Brain pericyte (primary cell): ENCODE measurements at regions not wholly inside any gene's neighbourhood (a gene's known extent, or its start where the extent isn't known, plus 50 kb on each side); places are given as distances from the start of the nearest gene placed in this dataset.

Source experiments
- DNase-seq: peaks from one replicate; pipeline ENCODE4 v3.0.0-alpha.2; 2012; ENCODE audit warnings: low read depth, low spot score

DNA sequence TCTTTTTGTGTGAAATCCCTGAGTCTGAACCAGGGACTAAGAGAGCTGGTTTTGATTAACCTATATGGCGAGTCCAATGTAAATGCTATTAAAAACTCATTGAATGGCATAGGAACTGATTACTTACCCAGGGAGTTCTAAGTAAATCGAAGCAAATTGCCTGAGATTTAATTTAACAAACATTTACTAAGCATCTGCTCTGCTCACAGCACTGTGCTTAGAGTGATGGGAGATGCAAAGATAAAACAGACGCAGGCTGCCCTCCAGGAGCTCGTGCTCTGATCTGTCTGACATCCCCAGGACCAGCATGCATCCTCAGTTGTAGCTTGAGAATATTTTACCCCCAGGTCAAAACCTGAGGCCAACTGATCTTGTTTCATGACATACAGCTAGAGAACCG, 247.9 kb downstream of the NR2F2 start:
- DNase-seq: no peak

DNA sequence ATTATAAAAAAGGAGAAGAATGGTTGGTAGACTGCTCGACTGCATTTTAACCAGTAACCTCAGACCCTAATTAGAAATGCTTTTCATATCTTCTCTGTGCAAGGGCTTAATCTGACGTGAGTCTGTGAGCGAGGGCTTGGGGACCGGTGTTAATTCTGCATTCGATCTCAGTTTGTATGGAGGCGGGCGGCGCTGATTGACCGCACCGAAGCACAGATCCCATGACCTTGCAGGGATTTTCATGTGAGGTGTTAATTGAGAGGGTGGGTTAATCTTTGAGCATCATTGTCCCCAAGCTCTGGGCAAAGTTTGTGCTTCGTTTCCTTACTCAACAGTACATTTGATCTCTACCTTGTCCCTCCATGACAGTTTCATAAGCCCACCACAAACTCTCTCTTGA, 250.9 kb downstream of the NR2F2 start:
- DNase-seq: no peak

DNA sequence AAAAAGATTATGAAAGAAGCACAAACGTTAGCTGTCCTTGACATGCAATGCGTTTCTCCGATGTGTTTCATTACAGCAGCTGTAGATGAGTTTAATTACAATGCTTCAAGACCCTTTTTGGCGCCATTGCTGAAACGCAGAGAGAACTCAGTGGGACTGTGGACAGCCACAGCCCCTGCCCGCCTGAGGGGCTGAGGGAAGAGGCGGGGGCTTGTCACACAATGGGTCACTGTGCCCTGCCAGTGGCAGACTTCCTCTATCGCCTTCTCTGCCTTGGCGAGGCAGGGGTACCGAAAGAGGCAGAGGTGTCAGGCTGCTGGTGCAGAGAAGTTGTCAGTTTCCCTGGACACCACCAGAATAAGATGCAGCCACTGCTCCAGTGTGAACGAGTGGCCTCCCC, 252.0 kb downstream of the NR2F2 start:
- no peak for DNase-seq

DNA sequence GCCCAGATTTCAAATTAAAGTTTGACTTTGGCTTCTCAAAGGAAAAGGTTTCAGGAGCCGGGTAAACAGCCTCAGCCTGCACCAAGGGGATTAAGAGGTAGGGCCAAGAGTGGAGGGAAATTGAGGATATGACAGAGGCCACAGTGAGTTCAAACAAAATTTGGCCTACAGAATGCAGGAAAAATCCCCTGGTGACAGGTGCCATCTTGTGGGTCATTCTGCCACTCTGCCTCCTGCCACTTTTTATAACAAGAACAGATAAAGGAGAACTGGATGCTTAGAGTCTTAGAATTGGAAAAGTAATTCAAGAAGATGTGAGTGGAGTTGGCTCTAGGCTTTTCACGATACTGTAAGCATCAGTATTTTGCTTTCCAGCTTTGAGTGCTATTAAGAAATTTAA, 253.2 kb downstream of the NR2F2 start:
- no peak for DNase-seq

DNA sequence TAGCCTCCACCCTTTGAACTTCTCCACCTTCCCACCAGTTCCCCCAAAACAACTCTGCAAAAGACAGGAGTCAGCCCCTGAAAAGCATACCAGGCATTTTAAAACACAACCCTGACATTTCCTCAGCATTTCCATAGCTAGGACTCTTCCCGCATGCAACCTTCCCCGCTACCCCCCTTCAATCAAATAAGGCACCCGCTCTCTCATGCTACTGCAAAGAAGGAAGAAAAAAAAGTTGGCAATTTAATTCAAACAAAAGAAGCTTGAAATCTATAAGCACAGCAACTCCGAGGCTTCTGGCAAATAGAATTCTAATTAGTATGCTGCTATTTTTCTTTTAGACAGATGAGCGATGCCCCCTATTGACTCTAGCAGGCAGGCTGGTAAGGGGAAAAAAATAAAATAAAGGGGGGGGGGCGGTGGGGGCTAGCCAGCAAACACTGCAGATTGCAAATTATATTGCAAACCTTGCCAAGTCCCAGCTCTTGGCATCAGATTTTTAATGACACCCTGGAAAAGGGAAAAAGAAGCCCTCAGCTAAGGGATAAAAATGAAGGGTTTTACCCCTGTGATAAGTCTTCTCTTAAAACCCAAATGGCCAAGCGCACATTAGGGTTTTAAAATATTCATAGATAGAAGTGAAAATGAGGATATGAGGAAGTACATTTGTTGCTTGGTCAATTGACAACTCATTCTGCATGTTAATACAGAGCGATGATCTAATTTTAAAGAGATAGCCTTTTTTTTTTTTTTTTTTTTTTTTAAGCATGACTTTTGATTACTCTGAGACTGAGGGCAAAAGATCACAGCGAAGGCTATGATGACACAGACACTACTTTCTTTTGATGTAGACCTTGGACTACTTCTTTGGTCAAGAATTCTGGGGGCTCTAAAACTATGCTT, 255.2 kb downstream of the NR2F2 start:
- no peak for DNase-seq

DNA sequence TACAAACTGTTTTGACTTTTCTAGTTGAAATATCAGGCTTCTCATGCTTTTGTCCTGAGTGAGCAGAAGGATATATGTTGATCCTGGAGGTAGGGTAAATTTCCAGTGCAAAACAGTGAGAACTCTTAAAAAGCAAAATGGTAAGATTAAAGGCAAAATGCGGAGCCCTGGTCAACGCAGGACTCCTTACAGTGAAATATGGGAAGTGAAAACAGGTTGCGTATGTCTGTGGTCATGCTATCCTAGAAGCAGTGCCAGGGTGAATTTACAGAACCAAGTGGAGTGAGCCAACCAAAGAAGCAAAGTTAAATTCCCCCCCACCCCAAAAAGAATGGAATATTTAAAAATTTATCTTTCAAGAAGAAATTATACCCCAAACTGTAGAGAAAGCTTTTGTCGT, 256.4 kb downstream of the NR2F2 start:
- DNase-seq: no peak

DNA sequence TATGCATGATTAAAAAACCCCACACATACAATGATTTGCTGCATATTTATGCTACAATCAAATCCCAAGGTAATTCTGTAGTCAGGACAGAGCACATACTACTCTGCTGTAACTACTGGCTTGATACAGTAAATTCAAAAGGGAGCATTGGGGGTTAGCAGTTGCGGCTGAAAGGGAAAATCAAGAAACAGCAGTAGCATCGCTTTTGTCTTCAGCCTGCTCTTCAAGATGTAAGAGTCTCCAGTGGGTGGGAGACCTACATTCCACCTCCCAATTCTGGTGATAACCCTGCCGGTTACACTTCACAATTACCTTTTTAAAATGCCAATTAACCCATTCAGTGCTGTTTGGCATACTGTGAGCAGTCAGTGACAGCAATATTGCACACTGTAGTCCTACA, 259.4 kb downstream of the NR2F2 start:
- no peak for DNase-seq

DNA sequence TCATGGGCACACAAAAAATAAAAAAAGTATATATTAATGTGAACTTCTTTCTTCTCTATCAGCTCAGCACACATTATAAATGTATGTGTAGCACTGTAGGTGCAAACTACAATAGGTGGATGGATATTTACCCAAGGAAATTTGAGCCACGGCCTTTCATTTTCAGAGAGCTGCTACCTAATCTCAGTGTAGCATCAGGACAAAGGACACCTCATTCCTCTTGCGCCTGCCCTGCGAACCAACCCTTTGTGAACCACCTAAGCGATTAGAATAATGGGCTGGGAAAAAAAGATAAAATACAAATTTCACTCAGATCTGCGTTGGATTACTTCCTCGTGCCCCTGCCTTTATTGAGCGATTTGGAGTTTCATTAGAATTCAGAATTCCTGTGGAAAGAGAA, 263.2 kb downstream of the NR2F2 start:
- DNase-seq: no peak

DNA sequence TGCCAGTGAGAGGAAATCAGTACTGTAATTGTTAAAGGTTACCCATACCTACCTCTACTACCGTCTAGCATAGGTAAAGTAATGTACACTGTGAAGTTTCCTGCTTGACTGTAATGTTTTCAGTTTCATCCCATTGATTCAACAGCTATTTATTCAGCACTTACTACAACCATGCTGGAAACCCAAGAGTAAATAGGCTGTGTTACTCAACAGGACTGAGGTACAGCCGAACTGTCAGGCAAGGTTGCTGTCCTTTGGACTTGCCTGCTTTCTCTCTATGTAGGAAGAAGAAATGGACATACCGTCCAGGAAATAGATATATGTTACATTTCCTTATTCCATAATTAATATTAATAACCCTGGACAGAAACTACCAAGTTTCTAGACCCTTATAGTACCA, 265.5 kb downstream of the NR2F2 start:
- DNase-seq: no peak

DNA sequence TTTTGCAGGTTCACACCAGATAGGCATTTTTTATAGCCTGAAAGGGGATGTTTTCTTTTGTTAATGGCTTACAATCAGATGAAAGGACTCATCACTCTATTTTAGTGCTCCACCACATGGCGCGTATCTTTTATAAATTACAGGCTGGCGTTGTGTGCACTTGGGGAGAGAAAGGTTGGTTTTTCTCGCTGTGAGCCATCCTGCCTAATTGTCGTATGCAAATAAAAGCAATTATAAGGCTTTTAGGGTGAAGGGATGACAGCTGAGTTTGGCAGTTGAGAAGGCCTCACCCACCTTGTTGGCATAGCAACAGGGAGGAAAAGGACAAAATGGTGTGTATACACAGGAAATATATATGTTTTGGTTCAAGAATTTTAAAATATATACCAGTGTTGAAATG, 268.0 kb downstream of the NR2F2 start:
- no peak for DNase-seq

DNA sequence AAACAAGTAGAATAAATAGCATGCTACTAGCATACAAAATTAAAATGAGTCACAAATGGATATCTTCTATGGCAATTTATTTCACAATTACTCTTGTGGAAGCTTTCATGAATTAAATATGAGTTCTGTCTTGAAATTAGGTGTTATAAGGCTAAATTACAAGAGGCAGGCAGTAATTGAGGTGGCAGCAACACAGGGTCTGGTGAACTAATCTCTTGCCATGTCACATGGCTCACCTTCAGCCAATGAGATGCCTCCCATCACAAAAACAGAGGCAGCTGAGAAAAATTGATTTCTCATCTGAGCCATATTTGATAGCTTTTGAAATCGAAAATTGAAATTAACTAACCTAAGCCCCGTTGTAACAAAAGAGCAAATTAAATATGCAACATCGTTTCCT, 268.8 kb downstream of the NR2F2 start:
- no peak for DNase-seq

DNA sequence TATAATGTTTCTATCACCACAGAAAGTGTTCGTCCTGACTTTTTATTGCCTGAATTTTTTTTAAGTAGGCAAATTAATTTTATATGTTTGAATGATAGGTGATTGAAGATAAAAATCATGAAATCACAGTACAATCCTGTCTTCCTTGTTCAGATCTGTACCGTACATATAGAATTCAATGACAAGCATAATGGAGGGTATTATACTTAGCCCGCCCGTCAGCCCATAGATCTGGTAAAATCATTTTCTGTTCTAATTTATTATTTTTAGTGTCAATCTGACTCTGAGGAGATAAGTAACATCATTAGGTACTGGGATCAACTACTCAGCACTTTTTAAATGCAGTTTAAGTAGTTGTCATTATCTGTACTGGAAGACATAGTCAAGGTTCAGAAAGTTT, 269.9 kb downstream of the NR2F2 start:
- DNase-seq: no peak

DNA sequence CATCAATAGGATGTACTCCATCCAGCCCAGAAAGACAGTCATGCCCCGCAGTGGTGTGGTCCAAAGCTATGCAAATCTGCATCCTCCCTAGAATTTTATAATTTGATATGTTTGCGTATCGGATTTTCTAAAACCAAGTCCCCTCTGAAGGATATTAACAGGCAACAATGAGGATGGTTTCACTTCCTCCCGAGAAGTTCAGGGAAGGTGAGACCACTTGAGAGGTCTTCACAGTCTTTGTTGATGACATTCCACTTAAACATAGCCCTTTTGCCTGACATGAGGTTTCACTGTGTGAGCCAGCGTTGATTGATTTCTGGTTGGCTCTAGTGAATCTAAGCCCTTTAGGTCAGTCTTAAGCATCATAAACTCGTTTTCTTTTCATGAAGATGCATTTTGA, 276.1 kb downstream of the NR2F2 start:
- DNase-seq: no peak

DNA sequence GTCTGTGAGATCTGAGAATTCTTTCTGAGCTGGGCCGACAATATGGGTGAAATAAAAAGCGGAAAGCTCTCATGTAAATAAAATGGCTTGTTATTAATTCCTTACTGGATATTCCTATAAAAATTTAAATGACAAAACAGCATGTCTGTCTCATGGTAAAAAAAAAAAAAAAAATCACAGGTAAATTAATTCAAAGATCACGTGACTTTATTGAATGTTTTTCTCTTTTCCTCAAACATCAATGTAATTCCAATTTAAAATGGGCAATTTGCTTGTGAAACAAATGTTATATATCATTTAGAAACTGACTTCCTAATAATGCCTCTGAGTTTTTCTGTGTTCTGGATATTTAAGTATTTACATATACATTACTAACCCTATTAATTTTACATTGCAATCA, 280.3 kb downstream of the NR2F2 start:
- DNase-seq: no peak

DNA sequence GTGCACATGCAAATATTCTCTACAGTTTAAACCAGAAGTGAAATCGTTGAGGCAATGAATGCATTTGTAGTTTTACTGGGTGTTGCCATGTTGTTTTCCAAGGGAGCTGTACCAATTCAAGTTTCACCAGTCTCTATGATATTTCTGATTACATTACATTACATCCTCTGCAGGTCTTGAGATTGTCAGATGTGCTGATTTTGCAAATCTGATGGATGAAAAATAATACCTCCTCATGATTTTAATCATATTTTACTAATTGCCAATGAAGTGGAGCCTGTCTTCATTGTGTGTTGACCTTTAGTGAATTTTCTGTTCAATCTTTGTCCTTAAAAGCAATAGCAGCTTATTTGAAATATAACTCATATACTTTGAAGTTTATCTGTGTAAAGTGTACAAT, 282.4 kb downstream of the NR2F2 start:
- no peak for DNase-seq

DNA sequence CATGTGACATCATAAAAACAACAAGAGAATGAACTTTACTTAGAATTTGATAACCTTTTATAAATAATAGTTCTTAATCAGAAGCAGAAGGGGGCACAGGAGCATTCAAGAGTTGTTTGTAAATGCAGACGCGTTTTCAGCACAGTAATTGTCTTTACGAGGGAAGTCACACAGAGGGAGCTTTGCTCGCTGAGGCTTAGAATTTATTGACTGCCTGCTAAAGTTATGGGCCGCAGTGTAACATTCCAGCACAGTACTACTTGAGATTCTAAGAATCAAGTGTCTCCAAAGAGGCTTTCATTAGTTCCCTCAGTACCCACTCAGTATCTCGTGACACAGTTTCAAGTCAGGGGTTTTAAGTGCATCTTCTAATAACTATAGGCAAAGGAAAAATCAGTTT, 288.7 kb downstream of the NR2F2 start:
- no peak for DNase-seq

DNA sequence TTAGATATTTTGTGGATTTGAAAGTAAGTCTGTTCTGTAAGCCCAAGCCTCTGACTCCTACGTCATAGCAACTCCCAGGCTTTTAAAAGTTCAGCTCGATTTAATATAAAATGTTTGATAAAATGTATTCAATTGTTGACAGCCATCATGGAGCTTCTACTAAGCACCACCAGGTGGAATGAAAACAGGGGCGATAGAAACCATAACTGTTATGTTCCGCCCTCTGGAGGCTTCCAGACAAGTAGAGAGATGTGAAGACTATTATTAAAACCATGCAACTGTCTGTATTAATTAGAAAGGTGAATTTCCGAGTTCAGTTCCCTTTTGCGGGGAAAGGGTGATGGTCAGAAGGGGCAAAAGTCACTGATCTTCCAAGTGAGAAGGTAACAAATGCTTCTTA, 292.2 kb downstream of the NR2F2 start:
- no peak for DNase-seq

DNA sequence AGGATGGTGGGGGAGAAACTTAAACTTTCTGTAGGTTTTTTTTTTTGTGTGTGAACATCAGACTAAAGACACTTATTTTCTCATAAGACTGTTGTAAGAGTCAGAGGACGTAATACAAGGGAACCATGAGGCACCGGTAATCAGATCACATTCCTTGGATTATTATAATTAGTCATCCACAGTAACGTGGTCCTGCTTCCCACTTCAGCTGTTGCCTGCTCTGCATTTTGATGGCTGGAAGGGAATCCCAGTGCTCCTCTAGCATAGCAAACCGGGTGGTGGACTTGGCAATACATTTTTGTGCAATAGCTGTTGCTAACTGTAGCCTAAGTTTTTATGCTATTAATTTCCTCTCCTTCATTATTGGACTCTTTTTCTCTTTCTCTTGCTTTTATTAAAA, 294.8 kb downstream of the NR2F2 start:
- DNase-seq: no peak

DNA sequence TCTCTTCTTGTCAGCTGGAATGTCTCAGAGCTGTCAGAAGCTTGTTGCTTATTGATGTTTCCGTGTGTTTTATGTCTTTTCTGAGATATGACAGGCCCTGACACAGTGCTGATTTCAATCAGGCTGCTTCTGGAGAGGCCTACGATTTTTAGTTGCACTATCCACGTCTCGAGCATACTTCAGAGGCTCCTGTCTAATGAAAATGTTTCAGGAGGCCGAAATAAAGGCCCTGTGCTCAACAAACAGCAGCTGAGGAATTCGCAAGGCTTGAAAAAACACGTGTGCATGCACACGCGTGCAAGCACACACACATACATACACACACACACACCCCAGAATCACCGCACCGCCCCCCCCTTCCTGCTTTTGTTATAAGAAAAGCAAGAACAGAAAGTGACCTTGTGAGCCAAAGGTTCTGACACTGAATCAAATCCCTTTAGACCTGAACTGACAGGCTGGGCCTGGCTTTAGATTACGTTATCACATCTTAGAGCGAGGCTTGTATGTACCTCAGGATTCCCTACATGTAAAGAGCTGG, 296.6 kb downstream of the NR2F2 start:
- no peak for DNase-seq

DNA sequence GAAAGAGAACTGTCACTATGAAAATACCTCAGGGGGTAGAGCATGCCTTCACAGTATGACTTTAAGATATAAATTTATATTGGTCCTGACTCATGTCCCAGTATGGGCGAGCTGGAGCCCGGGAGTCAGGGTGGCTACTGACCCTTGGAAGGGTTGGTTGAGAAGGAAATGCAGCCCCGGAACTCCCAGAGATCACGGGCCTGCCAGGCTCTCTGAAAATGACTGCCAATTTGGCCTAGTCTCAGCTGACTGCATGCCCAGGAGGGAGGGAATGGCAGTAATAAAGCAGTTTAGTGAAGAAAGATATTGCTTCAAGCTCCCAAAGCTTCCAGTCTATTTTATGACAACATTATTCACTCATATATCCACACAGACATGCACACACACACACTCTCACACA, 299.0 kb downstream of the NR2F2 start:
- DNase-seq: no peak

DNA sequence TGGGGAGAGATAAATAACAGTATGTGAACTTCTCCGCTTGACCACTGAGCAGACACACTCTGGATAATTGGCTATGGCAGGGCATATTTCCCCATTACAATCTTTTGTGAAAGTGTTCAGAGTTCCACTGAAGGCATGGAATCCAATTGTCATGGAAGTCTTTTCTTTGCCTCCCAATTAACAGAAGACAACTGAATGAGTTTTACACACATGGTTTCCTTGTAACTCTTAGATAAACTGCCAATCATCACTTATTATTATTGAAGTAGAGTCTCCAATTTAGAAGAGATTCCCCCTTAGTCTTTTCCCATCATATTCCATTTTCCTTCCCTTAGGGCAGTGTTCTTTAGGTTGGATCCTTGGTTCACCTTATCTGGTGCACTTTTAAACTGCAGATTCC, 308.3 kb downstream of the NR2F2 start:
- no peak for DNase-seq

DNA sequence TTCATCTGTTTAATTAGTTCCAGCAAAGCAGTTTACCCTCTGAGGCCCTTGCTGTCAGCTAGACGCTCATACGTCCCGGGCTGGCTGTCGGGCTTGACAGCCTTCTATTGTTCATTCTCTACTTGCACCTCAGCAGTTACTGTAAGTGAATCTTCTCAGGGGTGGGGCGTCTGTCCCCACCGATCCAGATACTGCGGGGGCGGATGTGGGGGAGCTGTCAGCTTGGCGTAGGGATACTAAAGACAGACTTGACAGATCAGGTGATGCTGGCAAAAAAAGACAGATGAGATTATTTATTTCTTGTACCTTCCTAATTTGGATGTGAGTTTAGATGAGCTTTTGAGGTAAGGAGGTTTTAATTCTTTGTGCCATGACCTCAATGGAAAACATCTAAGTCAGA, 315.3 kb downstream of the NR2F2 start:
- no peak for DNase-seq

DNA sequence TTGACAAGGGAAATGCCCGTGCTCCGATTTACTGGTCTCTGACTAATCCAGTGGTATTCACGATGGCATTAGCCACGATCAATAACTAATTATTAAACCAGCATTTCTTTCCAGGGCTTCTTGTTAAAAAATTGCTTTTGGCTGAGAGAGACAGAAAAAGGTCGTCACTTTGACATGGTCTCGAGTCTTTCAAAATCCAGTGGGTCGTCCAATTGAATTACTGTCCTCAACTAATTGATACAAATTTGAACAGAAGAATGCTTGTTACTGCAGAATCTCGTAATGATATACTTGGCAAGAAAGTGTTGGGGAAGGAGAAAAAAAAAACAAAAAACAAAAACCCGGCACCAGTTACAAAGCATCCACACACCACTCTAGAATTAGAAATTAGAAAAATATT, 318.4 kb downstream of the NR2F2 start:
- DNase-seq: no peak

DNA sequence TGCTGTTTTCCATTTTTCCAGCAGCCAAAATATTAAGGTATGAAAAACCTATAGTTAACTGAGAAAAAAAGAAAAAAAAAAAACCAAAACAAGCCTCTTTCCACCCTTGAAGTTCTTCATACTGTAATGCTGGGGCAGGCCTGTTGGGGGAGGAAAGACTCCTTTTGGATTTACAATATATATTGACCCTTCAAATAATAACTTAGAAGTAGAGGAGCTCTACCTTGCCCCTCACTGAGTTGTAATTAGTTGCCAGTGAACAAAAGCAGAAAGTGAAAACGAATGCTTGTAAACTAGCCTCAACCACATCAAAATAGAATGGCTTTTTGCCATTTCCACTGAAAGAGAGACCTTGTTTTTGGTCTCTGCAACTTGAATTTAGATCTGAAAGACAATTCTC, 326.6 kb downstream of the NR2F2 start:
- no peak for DNase-seq
